Liver (tissue), 7 donors: ENCODE measurements at regions not wholly inside any gene's neighbourhood (a gene's known extent, or its start where the extent isn't known, plus 50 kb on each side); places are given as distances from the start of the nearest gene placed in this dataset.

ENCODE experiments used
- DNase-seq: peaks from one replicate; pipeline ENCODE4 v3.0.0-alpha.2; 2017; ENCODE audit warnings: low spot score
- H3K27ac ChIP-seq, 2 donors: one replicate each; pipeline ENCODE4 v1.7.0; 2013; ENCODE audit warnings: inconsistent platforms in 2 of 2, low read length in 2 of 2, control low read depth in 1 of 2, low read depth in 1 of 2, mild to moderate bottlenecking in 1 of 2
- H3K27me3 ChIP-seq, 4 donors: one replicate each; pipeline versions ENCODE4 v1.6.1 to v1.7.0; 2013; ENCODE audit warnings: low read length in 3 of 4, inconsistent platforms in 1 of 4, mild to moderate bottlenecking in 1 of 4, moderate library complexity in 1 of 4; ENCODE audit not compliant: control insufficient read depth in 4 of 4, insufficient read depth in 4 of 4
- H3K36me3 ChIP-seq, 4 donors: one replicate each; pipeline versions ENCODE4 v1.6.1 to v1.7.0; 2013; ENCODE audit warnings: low read length in 3 of 4, mild to moderate bottlenecking in 3 of 4, low read depth in 1 of 4, moderate library complexity in 1 of 4; ENCODE audit not compliant: control insufficient read depth in 4 of 4, insufficient read depth in 3 of 4
- H3K4me1 ChIP-seq, 4 donors: one replicate each; pipeline versions ENCODE4 v1.6.1 to v1.7.0; 2013; ENCODE audit warnings: low read length in 3 of 4, mild to moderate bottlenecking in 3 of 4, moderate library complexity in 1 of 4; ENCODE audit not compliant: control insufficient read depth in 4 of 4, insufficient read depth in 4 of 4
- H3K4me3 ChIP-seq, 3 donors: one replicate each; pipeline versions ENCODE4 v1.6.1 to v1.7.0; 2013; ENCODE audit warnings: low read length in 3 of 3, control low read depth in 1 of 3, low read depth in 1 of 3, mild to moderate bottlenecking in 1 of 3
- H3K9ac ChIP-seq, 2 donors: one replicate each; pipeline ENCODE4 v1.7.0; 2013; ENCODE audit warnings: low read length in 2 of 2, mild to moderate bottlenecking in 2 of 2, moderate library complexity in 2 of 2, control low read depth in 1 of 2, low read depth in 1 of 2
- H3K9me3 ChIP-seq, 4 donors: one replicate each; pipeline versions ENCODE4 v1.6.1 to v1.7.0; 2013; ENCODE audit warnings: low read length in 3 of 4; ENCODE audit not compliant: control insufficient read depth in 4 of 4
- ATF3 ChIP-seq: IDR thresholded peaks from 2 replicates; pipeline ENCODE4 v1.6.1; 2016; ENCODE audit warnings: antibody characterized with exemption
- CTCF ChIP-seq: fragments of 150-350 bp; IDR thresholded peaks from 2 replicates; pipeline ENCODE4 v1.5.1; 2017; ENCODE audit warnings: improper control_type of control experiment, low read depth, low read length; ENCODE audit not compliant: missing input control
- EGR1 ChIP-seq, 2 donors: IDR thresholded peaks; 2 replicates each; pipeline ENCODE4 v1.6.1; 2016 to 2018; ENCODE audit warnings: antibody characterized with exemption in 2 of 2, low read depth in 2 of 2
- FOXA1 ChIP-seq: IDR thresholded peaks from 2 replicates; pipeline ENCODE4 v1.6.1; 2016; ENCODE audit warnings: antibody characterized with exemption
- FOXA2 ChIP-seq: IDR thresholded peaks from 2 replicates; pipeline ENCODE4 v1.6.1; 2016; ENCODE audit warnings: antibody characterized with exemption
- GABPA ChIP-seq, 2 donors: IDR thresholded peaks in 1 of 2; conservative IDR thresholded peaks in 1 of 2; 2 replicates each; pipeline ENCODE4 v1.6.1; 2016; ENCODE audit warnings: antibody characterized with exemption in 2 of 2, mild to moderate bottlenecking in 1 of 2, moderate library complexity in 1 of 2
- HNF4A ChIP-seq, 2 donors: conservative IDR thresholded peaks; 2 replicates each; pipeline ENCODE4 v1.6.1; 2016; ENCODE audit warnings: antibody characterized with exemption in 2 of 2, mild to moderate bottlenecking in 2 of 2
- HNF4G ChIP-seq: IDR thresholded peaks from 2 replicates; pipeline ENCODE4 v1.6.1; 2016; ENCODE audit warnings: antibody characterized with exemption
- JUND ChIP-seq, 2 donors: IDR thresholded peaks; 2 replicates each; pipeline ENCODE4 v1.6.1; 2016; ENCODE audit warnings: antibody characterized with exemption in 2 of 2
- MAX ChIP-seq: IDR thresholded peaks from 2 replicates; pipeline ENCODE4 v1.6.1; 2016; ENCODE audit warnings: antibody characterized with exemption
- NR2F2 ChIP-seq: IDR thresholded peaks from 2 replicates; pipeline ENCODE4 v1.6.1; 2016; ENCODE audit warnings: antibody characterized with exemption
- RAD21 ChIP-seq, 2 donors: IDR thresholded peaks; 2 replicates each; pipeline ENCODE4 v1.6.1; 2016; ENCODE audit warnings: antibody characterized with exemption in 2 of 2, mild to moderate bottlenecking in 2 of 2
- REST ChIP-seq: IDR thresholded peaks from 2 replicates; pipeline ENCODE4 v1.6.1; 2016; ENCODE audit warnings: antibody characterized with exemption, mild to moderate bottlenecking
- RXRA ChIP-seq, 2 donors: IDR thresholded peaks; 2 replicates each; pipeline ENCODE4 v1.6.1; 2017 to 2018; ENCODE audit warnings: antibody characterized with exemption in 2 of 2, mild to moderate bottlenecking in 1 of 2
- SP1 ChIP-seq: IDR thresholded peaks from 2 replicates; pipeline ENCODE4 v1.6.1; 2018; ENCODE audit warnings: antibody characterized with exemption, mild to moderate bottlenecking
- TAF1 ChIP-seq: conservative IDR thresholded peaks from 2 replicates; pipeline ENCODE4 v1.6.1; 2016; ENCODE audit warnings: antibody characterized with exemption, mild to moderate bottlenecking
- YY1 ChIP-seq: IDR thresholded peaks from 2 replicates; pipeline ENCODE4 v1.6.1; 2016; ENCODE audit warnings: antibody characterized with exemption, mild to moderate bottlenecking
- ZBTB33 ChIP-seq: IDR thresholded peaks from 2 replicates; pipeline ENCODE4 v1.6.1; 2016; ENCODE audit warnings: antibody characterized with exemption
- donor health status: healthy.
- donor health status: healthy.
- donor health status: healthy.
- donor health status: healthy.

GRCh38 chr5:63535840-63536602 is 426.2 kb downstream of the HTR1A start:
- H3K27ac ChIP-seq: no peak overlapping the region
- peaks cover 0 to 3% (median 0%) of the 10 kb centered on the region in 4 donors for H3K9me3 ChIP-seq
- no peaks in the 10 kb centered on the region for H3K27me3 ChIP-seq
- H3K9ac ChIP-seq: no peak overlapping the region
- DNase-seq: no peak
- peak; percentile 67 for TF ChIP-seq MAX
- TF ChIP-seq ZBTB33: peak; percentile 78
- no peak for TF ChIP-seq CTCF
- TF ChIP-seq FOXA1: peak; percentile 53
- peak; percentile 16 to 82 for TF ChIP-seq EGR1 (IDR thresholded peaks at IDR 0.05; ENCODE audit: low read depth in 2 of 2)
- no peak for TF ChIP-seq GABPA (IDR thresholded peaks at IDR 0.05 in 1 of 2, conservative IDR thresholded peaks at IDR 0.05 in 1 of 2)
- no peak for TF ChIP-seq TAF1
- TF ChIP-seq REST: peak; percentile 43
- no peak for TF ChIP-seq ATF3
- TF ChIP-seq HNF4A (conservative IDR thresholded peaks at IDR 0.05): peak; percentile 89 to 90
- TF ChIP-seq JUND (IDR thresholded peaks at IDR 0.05): peak in 1 of 2 donors; percentile 54
- peak; percentile 65 for TF ChIP-seq HNF4G
- peak; percentile 97 for TF ChIP-seq SP1
- TF ChIP-seq FOXA2: peak; percentile 76
- peak; percentile 86 for TF ChIP-seq RXRA (IDR thresholded peaks at IDR 0.05)
- peak; percentile 72 for TF ChIP-seq NR2F2
- TF ChIP-seq RAD21 (IDR thresholded peaks at IDR 0.05): peak; percentile 47 to 58
- TF ChIP-seq YY1: peak; percentile 86
- H3K36me3 ChIP-seq: no peaks in the 10 kb centered on the region
- peaks cover 0 to 15% (median 3%) of the 10 kb centered on the region in 4 donors for H3K4me1 ChIP-seq
- H3K4me3 ChIP-seq: no peak overlapping the region
